GM18868 (cell line): ENCODE measurements at regions not wholly inside any gene's neighbourhood (a gene's known extent, or its start where the extent isn't known, plus 50 kb on each side); places are given as distances from the start of the nearest gene placed in this dataset.
"Not testable (repeated sequence)": the region's sequence is repeated elsewhere in the genome, so short reads cannot be mapped to it uniquely, and the experiment has no call there.

ENCODE experiments used
- ATAC-seq: cut with Tn5 transposase; IDR thresholded peaks from one replicate; pipeline ENCODE4 v1.9.1; 2021; ENCODE audit warnings: mild to moderate bottlenecking, moderate library complexity; ENCODE audit not compliant: unreplicated experiment

GRCh38 chr12:131494741-131495524, 216.0 kb upstream of the SFSWAP start:
- ATAC-seq, result no peak

- ATAC-seq, result no peak
Observed at GRCh38 chr12:131497966-131498365, 212.9 kb upstream of the SFSWAP start.

GRCh38 chr12:131499160-131499863, 211.6 kb upstream of the SFSWAP start:
- ATAC-seq, result peak; percentile 87

GRCh38 chr12:131499864-131500190, 211.1 kb upstream of the SFSWAP start:
- peak; percentile 31 for ATAC-seq

GRCh38 chr12:131500564-131500963, 210.3 kb upstream of the SFSWAP start:
- ATAC-seq, result no peak

- no peak for ATAC-seq
Observed at GRCh38 chr12:131505561-131505960, 205.3 kb upstream of the SFSWAP start.

- no peak for ATAC-seq
Observed at GRCh38 chr12:131506426-131506825, 204.5 kb upstream of the SFSWAP start.

- no peak for ATAC-seq
Observed at GRCh38 chr12:131507094-131507493, 203.8 kb upstream of the SFSWAP start.

GRCh38 chr12:131507881-131508280, 203.0 kb upstream of the SFSWAP start:
- ATAC-seq, result no peak

GRCh38 chr12:131509701-131510100, 201.2 kb upstream of the SFSWAP start:
- no peak for ATAC-seq

- no peak for ATAC-seq
Observed at GRCh38 chr12:131510431-131510830, 200.5 kb upstream of the SFSWAP start.

GRCh38 chr12:131511391-131511802, 199.5 kb upstream of the SFSWAP start:
- ATAC-seq, result peak; percentile 97

GRCh38 chr12:131511803-131512561, 198.9 kb upstream of the SFSWAP start:
- ATAC-seq, result peak; percentile 39

GRCh38 chr12:131513606-131514005, 197.3 kb upstream of the SFSWAP start:
- ATAC-seq, result no peak

- ATAC-seq, result not testable (repeated sequence)
Observed at GRCh38 chr12:131520553-131520952, 190.3 kb upstream of the SFSWAP start.

- ATAC-seq, result no peak
Observed at GRCh38 chr12:131521326-131521725, 189.6 kb upstream of the SFSWAP start.

GRCh38 chr12:131525795-131526508, 184.9 kb upstream of the SFSWAP start:
- ATAC-seq, result no peak

GRCh38 chr12:131527092-131527491, 183.8 kb upstream of the SFSWAP start:
- no peak for ATAC-seq

- ATAC-seq, result no peak
Observed at GRCh38 chr12:131527736-131528135, 183.2 kb upstream of the SFSWAP start.

- ATAC-seq, result no peak
Observed at GRCh38 chr12:131528144-131528543, 182.7 kb upstream of the SFSWAP start.

- ATAC-seq, result no peak
Observed at GRCh38 chr12:131528667-131529066, 182.2 kb upstream of the SFSWAP start.
